ENCODE measurements at regions not wholly inside any gene's neighbourhood (a gene's known extent, or its start where the extent isn't known, plus 50 kb on each side); places are given as distances from the start of the nearest gene placed in this dataset.
"Not testable (repeated sequence)": the region's sequence is repeated elsewhere in the genome, so short reads cannot be mapped to it uniquely, and the experiment has no call there.

GRCh38 chr12:8315997-8316396 lies 88.6 kb upstream of the FAM90A1 start:
- not testable (repeated sequence) for TF ChIP-seq CTCF, POLR2A (IDR thresholded peaks at IDR 0.05)
